ENCODE measurements at regions not wholly inside any gene's neighbourhood (a gene's known extent, or its start where the extent isn't known, plus 50 kb on each side); places are given as distances from the start of the nearest gene placed in this dataset.

- no peaks in the 10 kb centered on the region for H3K27me3 ChIP-seq (ENCODE audit: control insufficient read depth in 4 of 4, insufficient read depth in 4 of 4, low read length in 3 of 4)
- no peaks in the 10 kb centered on the region for H3K4me1 ChIP-seq (ENCODE audit: control insufficient read depth in 4 of 4, insufficient read depth in 4 of 4, low read length in 3 of 4)
- no peaks in the 10 kb centered on the region for H3K36me3 ChIP-seq (ENCODE audit: control insufficient read depth in 4 of 4, insufficient read depth in 3 of 4, low read depth in 1 of 4, low read length in 3 of 4)
- no peaks in the 10 kb centered on the region for H3K9me3 ChIP-seq (ENCODE audit: control insufficient read depth in 4 of 4, low read length in 3 of 4)
- no peak overlapping the region for H3K27ac ChIP-seq (ENCODE audit: low read depth in 1 of 2, low read length in 2 of 2)
- WGBS, result 45% methylated on average over 4 of the region's 4 CpGs
- DNase-seq (ENCODE audit: low spot score), result no peak
- no peak overlapping the region for H3K4me3 ChIP-seq (ENCODE audit: low read depth in 1 of 3, low read length in 3 of 3)
- H3K9ac ChIP-seq (ENCODE audit: low read depth in 1 of 2, low read length in 2 of 2), result no peak overlapping the region
- TF ChIP-seq HNF4G (IDR thresholded peaks at IDR 0.05) (no peak), TAF1 (conservative IDR thresholded peaks at IDR 0.05) (no peak), FOXA2 (IDR thresholded peaks at IDR 0.05) (no peak), RXRA (IDR thresholded peaks at IDR 0.05) (no peak), MAX (IDR thresholded peaks at IDR 0.05) (no peak), ATF3 (IDR thresholded peaks at IDR 0.05) (no peak)
Observed at GRCh38 chr2:138919120-138919747, 139.0 kb upstream of the NXPH2 start.

- Histone ChIP-seq H3K27ac (ENCODE audit: low read depth in 1 of 2, low read length in 2 of 2) (no peak overlapping the region), H3K9ac (ENCODE audit: low read depth in 1 of 2, low read length in 2 of 2) (no peak overlapping the region), H3K27me3 (ENCODE audit: control insufficient read depth in 4 of 4, insufficient read depth in 4 of 4, low read length in 3 of 4) (no peaks in the 10 kb centered on the region), H3K36me3 (ENCODE audit: control insufficient read depth in 4 of 4, insufficient read depth in 3 of 4, low read depth in 1 of 4, low read length in 3 of 4) (no peaks in the 10 kb centered on the region), H3K9me3 (ENCODE audit: control insufficient read depth in 4 of 4, low read length in 3 of 4) (no peaks in the 10 kb centered on the region), H3K4me3 (ENCODE audit: low read depth in 1 of 3, low read length in 3 of 3) (no peak overlapping the region), H3K4me1 (ENCODE audit: control insufficient read depth in 4 of 4, insufficient read depth in 4 of 4, low read length in 3 of 4) (no peaks in the 10 kb centered on the region)
- DNase-seq (ENCODE audit: low spot score), result no peak
- WGBS, result 64% methylated on average over 1 of the region's 1 CpG
- TF ChIP-seq REST (IDR thresholded peaks at IDR 0.05) (no peak), ATF3 (IDR thresholded peaks at IDR 0.05) (no peak), HNF4G (IDR thresholded peaks at IDR 0.05) (no peak), ZBTB33 (IDR thresholded peaks at IDR 0.05) (no peak), CTCF (IDR thresholded peaks at IDR 0.05; ENCODE audit: low read depth, low read length, missing input control) (no peak), TAF1 (conservative IDR thresholded peaks at IDR 0.05) (no peak), FOXA1 (IDR thresholded peaks at IDR 0.05) (no peak), JUND (IDR thresholded peaks at IDR 0.05) (no peak), MAX (IDR thresholded peaks at IDR 0.05) (no peak), FOXA2 (IDR thresholded peaks at IDR 0.05) (no peak), GABPA (IDR thresholded peaks at IDR 0.05 in 1 of 2, conservative IDR thresholded peaks at IDR 0.05 in 1 of 2) (no peak), RXRA (IDR thresholded peaks at IDR 0.05) (no peak), RAD21 (IDR thresholded peaks at IDR 0.05) (no peak), SP1 (IDR thresholded peaks at IDR 0.05) (no peak)
Observed at GRCh38 chr2:138910427-138910826, 130.2 kb upstream of the NXPH2 start.

Measured in liver (tissue), 8 donors.